ENCODE measurements at regions not wholly inside any gene's neighbourhood (a gene's known extent, or its start where the extent isn't known, plus 50 kb on each side); places are given as distances from the start of the nearest gene placed in this dataset.
A peak's percentile ranks its signal among the peaks of the same experiment; 100 is the strongest.

DNA sequence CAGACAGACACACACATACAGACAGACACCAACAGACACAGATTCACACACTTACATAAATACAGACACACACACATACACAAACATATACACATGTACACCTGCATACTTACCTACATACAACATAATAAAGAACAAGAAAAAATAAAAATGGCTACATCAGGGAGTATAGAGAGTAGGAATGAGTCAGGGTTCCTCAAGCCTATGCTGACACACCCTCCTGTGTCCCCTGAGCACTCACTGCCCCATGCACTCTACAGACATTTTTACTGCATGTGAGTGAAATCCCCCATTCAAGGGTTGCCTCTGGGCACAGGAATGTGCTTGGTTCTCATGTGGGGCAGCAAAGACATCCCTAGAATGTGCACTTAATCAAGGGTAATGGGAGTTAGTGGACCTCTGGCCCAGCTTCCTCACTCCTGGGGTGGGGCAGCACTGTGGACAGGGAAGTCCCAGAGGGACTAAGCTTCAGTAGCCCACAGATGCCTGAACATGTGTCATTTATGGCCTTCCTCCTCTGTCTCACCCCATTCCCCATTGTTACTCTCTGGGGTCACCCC, 185.9 kb upstream of the FOXA2 start:
- no peak for ATAC-seq
- intact Hi-C loops (cut with DNase I): no loop called here
- no peak for DNase-seq (ENCODE audit: missing footprints)

DNA sequence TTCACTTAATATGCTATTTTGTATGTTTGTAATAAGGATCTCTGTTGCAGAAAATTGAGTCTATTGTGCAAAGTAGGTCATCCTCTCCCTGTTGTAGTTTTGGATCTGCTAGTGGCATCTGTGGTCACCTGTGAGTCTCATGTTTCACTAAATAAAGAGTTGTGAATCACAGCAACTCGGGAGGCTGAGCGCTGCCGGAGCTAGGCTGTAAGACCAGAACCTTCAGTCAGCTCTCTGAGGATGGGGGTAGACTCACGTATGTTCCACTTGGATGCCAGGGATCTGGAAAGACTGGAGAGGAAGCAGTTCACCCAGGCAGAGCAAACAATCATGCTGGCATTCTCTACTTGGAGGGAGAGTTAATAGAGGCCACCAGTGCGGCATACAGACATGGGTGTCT, 187.3 kb upstream of the FOXA2 start:
- no peak for ATAC-seq

DNA sequence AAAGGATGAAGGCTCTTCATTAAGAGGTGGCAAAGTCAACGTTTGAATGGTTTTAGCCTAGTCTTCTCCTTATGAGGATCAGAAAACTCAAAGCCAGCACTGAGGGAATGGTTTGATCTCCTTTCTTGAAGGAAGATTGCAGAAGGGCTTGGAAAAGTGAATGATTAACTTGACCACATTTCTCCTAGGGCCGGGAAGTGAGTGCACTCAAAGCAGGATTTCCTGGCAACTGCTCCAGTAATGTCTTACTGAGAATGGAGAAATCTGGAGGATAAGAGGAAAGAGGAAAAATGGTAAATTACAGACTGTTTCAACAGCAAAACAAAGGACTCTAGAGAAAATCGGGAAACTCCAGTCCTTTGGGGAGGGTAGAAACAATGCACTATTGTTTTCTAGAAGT, 189.0 kb upstream of the FOXA2 start:
- no peak for ATAC-seq
- no peak for DNase-seq (ENCODE audit: missing footprints)
- intact Hi-C loops (cut with DNase I): no loop called here

More for the DNA sequence above, 187.3 kb upstream of the FOXA2 start:
- DNase-seq (ENCODE audit: missing footprints): no peak
- intact Hi-C loops (cut with DNase I): no loop called here

DNA sequence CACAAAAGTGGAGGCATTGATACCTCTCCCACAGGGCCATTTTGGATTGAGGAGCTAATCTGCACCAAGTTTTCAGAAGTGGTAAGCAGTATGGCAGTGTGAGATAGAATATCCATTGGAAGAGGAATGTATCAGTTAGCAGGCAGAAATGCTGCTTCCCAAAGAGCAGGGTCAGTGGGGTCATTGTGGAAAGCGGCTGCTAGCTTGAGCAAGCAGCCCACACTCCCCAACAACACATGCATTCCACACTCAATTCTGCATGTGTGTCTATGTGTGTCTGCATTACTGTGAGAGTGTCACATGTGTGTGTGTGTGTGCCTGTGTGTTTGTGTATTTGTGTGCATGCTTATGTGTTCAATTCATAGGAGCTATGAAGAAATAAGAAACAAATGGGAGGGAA, 190.9 kb upstream of the FOXA2 start:
- ATAC-seq (no peak), DNase-seq (ENCODE audit: missing footprints) (no peak)
- intact Hi-C loops (cut with DNase I): no loop called here

DNA sequence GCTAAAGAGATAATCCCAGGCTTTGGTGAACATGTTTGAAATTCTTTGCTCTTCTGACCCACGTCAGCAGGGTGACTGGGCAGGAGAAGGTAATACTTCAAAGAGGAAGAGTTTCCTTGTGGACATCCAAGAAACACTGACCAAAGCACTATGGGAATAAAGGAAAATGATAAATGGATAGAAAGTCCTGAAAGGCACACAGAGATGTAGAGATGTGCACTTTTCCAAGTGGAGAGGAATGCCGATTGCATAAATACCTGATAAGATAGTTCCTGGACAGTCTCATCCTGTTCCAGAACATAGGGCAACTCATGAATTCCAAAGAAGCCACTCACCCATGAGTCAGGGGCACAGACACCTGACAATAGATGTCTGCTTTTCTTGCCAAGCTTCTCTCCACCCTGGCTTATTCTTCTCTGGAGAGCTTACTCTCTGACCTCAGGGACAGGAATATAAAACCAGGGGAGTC, 191.3 kb upstream of the FOXA2 start:
- intact Hi-C loops (cut with DNase I): no loop called here
- DNase-seq (ENCODE audit: missing footprints) (no peak), ATAC-seq (no peak)

DNA sequence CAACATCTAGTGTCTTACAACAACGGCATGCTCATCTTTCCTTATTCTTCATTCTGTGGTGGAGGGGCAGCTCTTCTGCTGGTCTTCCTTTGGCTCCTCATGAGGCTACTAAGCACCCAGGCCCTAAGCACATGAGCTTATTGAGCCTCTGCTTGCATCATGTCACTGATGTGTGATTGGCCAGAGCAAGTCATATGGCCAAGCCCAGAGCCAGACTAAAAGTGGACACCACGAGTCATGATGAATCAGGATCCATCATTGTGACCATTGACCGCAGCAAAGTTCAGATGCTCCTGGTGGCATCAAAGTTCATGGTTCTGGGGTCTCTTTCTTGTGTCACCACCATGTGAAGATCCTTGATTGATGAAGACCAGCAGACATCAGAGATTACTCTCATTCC, 192.0 kb upstream of the FOXA2 start:
- DNase-seq (ENCODE audit: missing footprints) (no peak), ATAC-seq (no peak)
- intact Hi-C loops (cut with DNase I): no loop called here

DNA sequence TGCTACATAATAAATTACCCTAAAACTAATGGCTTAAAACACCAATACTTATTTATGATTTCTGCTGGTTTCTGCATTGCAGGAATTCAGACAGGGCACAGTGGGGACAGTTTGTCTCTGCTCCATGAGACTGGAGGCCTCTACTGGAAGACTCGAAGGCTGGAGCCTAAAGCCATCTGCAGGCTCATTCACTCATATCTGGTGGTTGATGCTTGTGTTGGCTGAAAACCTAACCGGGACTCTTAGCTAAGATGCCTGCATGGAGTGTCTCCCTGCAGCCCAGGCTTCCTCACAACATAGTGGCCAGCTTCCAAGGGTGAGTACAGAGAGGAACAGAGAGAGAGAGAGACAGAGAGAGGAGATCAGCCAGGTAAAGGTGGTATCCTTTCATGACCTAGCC, 195.5 kb upstream of the FOXA2 start:
- ATAC-seq (no peak), DNase-seq (ENCODE audit: missing footprints) (no peak)
- intact Hi-C loops (cut with DNase I): no loop called here

DNA sequence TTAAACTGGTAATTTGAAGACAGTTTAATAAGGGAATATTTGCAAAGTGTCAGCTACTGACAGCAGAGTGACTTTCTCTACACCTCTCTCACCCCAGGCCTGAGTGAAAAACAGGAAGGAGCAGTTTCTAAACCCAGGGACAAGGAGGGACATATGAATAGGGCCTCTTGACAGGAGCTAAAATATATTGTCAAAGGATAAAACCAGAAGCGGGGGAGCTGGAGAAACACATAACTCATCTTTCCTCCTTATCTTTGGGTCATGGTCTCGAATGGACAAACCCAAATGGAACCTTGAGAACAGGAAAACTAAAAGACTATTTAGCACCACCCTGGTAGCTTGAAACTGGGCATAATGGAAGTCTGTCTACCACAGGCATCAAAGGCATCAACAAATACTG, 197.5 kb upstream of the FOXA2 start:
- intact Hi-C loops (cut with DNase I): no loop called here
- ATAC-seq: no peak
- DNase-seq (ENCODE audit: missing footprints): no peak

DNA sequence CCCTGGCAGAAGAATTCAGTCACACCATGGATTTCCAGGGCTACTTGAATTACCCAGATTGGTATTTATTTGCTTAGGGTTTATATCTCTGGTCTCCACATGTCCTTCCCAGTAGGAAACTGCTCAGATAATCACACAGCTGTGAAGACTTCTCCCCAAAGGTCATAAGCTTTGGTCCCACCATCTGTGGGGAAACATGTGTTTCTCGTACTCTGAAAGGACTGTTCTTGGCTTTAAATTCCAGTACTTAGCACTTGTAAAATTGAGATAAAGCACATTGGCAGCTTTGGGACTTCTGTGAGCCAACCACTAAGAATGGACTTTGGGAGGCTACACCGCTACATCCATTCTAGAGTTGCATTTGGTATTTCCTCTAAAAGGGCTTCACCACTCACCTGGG, 205.3 kb upstream of the FOXA2 start:
- ATAC-seq: peak; percentile 92
- intact Hi-C loops (cut with DNase I): no loop called here
- no peak for DNase-seq (ENCODE audit: missing footprints)

DNA sequence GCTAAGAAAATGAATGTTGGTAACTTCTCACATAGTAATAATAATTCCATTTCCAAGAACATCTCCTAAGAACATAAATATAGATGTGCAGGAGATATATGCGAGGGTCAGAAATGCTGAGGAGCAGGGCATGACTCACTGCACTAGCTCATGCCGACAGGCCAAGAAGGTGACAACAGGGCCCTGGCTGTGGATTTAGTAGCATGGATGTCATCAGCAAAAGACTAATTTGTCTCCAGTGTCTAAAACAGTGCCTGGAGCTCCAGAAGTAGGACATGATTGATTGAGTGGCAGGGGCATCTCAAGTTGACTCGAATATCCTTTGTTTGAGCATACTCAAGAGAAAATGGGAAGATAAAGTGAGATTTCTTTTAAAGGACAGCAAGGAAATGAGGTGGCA, 207.0 kb upstream of the FOXA2 start:
- intact Hi-C loops (cut with DNase I): no loop called here

DNA sequence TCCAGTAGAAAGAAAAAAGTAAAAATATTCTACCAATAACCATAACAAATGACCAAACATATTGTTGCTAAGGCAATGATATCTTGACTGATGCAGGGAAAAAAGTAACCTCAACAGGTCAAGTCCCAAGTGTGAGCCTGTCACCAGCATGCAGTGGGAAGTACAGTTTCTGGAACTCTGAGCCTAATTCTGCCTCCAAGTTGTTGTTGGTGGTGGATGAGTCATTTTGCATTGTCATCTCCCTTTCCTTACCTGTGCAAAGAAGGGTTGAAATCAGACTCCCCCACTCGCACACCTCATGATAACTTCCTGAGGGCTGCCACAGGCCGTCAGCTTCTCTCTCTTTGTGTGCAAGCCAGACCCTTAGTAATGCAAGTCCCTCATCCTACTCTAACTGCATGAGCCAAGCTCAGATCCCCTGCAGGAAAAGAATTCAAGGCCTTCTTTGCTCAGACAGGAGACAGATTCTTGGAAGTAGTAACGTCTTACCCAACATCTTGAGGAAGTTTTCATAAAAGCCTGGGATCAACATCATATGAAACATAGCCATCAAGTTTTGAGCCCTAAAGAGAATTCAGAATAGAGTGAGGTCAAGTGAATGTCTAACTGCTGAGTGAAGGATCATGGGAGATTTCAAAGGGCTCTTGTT, 207.6 kb upstream of the FOXA2 start:
- DNase-seq (ENCODE audit: missing footprints) (no peak), ATAC-seq (no peak)
- intact Hi-C loops (cut with DNase I): no loop called here

More for the DNA sequence above, 207.0 kb upstream of the FOXA2 start:
- DNase-seq (ENCODE audit: missing footprints): no peak
- no peak for ATAC-seq

DNA sequence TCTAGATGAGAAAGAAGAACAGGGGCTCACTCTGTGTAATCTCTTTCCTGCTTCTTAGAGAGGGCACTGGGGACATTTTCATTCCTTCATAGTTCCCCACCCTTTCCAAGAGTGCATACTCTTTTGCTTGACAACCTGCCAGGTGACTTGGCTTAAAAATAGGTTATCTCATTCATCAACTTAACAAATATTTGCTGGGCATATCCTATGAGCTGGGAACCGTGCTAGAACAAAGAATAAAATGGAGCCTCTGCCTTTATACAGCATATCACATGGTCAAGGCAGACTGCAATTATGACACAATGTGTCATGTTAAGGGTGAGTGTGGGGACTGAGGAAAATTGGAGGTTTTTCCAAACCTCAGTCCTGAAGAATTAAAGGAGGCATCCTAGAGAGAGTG, 209.8 kb upstream of the FOXA2 start:
- DNase-seq (ENCODE audit: missing footprints) (no peak), ATAC-seq (no peak)
- intact Hi-C loops (cut with DNase I): no loop called here

DNA sequence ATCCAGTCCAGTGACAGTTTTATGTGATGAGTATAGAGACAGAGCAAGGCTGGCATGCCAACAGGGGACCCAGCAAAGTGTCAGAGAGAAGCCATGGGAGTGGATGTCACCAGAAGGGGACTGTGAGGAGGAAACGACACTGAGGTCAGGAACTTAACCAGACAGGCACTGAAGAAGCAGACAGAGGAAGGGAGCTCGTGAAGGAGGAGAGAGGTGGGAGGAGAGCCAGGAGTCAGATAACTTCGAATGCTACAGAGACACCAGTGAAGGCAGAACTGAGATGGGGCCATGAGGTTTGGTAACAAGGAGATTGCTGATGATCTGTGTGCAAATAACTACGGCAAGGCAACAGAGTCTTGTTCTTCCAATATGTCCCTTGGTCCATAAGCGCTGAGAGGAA, 211.1 kb upstream of the FOXA2 start:
- intact Hi-C loops (cut with DNase I): no loop called here
- DNase-seq (ENCODE audit: missing footprints) (no peak), ATAC-seq (no peak)

DNA sequence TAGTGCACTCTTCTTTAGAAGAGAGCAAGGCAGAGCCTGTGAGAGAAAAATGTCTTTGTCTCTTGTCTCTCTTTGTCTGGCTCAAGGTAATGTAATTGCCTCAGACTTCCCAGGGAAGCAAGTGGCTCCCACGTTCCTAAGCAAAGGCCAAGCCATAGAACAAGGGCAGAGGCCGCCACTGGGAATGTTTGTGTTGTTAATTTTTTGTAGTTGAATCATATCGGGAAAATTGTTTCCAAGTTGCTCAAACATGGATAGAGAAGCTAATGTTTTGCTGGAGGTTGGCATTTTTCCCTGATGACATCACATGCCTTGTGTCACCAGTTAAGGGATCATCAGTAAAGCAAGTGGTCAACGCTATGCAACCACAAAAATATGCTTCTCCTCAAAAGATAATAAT, 211.5 kb upstream of the FOXA2 start:
- intact Hi-C loops (cut with DNase I): no loop called here
- ATAC-seq: peak; percentile 78
- no peak for DNase-seq (ENCODE audit: missing footprints)

DNA sequence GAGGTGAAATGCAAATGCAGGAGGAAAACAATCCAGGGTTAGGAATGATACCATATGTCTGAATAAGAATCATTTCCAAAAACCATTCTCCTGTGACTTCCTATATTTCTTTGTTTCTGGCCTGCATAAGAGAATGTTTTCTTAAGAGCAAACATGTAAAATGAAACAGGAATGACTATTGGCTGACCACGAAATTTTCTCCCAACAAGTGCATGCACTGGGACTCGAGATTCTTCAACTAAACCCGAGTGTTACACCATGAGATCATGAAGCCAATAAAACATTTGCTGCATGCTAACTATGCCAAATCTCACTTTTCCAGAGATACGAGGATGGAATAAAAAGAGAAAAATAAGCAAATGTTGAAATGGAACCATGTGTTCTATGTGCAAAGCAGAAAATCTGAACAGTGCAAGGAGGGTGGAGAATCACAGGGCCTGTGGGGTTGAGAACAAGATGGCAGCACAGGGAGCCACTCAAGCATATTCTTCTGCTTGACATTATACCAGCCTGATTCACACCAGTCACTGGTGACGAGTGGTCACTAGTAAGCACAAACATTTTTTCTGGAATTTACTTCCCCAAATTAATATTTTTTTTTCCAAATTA, 212.2 kb upstream of the FOXA2 start:
- DNase-seq (ENCODE audit: missing footprints): no peak
- intact Hi-C loops (cut with DNase I): no loop called here
- peak; percentile 76 for ATAC-seq

DNA sequence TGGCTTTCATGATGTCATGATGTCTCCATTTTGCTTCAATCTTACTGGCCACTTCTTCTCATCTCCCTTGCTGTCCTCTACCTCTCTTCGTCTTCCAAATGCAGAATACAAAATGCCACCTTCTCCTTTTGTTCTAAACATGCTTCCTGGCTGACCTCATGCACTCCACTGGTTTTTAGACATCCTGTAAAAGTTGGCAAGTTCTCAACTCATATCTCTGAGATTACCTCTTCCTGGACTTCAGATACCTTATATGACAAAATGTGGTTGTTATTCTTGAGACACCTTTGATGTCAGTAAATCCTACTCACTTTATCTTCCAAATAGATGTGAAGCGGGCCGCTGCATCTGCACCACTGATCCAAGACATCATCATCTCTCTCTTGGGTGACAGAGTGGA, 212.7 kb upstream of the FOXA2 start:
- intact Hi-C loops (cut with DNase I): no loop called here
- DNase-seq (ENCODE audit: missing footprints): no peak
- no peak for ATAC-seq

DNA sequence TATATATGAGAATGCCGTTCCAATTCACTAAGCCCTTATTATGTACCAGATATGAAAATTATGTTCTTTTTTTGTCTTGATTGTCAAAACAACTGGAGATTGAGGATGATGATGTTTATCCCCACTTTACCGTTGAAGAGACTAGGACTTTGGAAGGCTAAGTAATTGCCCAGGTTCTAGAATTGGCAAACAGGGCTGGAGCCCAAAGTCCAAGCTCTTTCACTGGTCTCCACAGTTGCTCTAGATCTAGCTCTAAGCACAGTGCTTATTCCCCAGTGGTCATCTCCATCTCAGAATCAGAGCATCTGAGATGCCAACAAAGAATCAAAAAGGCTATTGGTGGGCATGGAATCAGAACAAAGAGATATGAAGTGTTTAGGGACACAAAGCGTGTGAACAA, 215.3 kb upstream of the FOXA2 start:
- DNase-seq (ENCODE audit: missing footprints) (no peak), ATAC-seq (no peak)
- intact Hi-C loops (cut with DNase I): no loop called here

DNA sequence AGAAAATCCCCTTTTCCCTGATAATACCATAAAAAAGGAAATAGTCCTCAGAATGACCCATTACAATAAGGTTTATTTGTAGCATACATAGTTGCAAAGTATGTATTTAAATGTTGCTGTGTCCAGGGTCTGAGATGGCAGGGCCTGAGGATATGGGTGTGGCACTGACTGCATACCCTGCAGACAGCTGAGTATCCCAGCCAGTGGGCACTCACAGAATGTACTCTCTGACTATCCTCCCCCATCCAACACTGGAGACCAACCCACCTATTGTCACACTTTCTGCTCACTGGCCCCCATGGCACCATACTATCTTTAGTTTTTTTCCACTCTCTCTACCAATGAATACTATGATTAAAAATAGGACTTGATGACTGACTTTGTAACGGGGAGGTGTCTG, 215.8 kb upstream of the FOXA2 start:
- intact Hi-C loops (cut with DNase I): no loop called here
- no peak for DNase-seq (ENCODE audit: missing footprints)
- ATAC-seq: no peak

DNA sequence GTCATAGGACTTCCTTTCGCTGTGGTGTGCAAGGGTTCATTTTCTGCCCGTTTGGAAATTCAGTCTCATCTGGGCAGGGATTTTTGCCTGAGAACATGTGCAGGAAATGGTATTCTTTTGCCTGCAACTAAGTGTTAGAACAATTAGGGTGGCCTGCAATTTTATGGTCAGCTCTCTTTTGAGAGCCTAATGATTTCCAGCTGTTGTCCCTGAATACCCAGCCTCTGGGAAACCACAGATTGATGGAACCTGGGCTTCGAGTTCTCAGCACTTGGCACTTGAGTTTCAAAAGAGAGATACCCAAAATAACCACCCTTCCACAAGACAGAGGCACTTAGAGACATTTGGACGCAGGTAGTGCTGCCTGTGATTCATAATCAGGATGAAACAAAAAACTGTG, 217.2 kb upstream of the FOXA2 start:
- intact Hi-C loops (cut with DNase I): no loop called here
- DNase-seq (ENCODE audit: missing footprints) (no peak), ATAC-seq (no peak)

DNA sequence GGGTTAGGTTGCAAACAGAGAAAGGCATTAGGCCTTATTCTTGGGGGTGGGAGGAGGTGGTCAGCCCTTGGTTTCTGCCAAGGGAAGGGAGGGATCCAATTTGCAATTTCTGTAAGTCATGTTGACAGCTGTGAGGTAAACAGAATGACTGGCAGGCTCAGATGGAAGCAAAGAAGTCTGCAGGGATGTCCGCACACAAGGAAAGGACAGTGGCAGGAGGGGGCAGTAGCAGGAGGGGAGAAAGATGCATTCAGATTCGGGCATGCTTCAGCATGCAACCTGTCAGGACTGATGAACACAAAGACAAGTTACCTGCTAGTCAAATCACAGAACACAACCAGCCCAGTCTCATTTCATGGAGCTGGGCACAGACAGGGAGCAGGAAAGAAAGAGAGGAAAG, 217.9 kb upstream of the FOXA2 start:
- no peak for ATAC-seq

DNA sequence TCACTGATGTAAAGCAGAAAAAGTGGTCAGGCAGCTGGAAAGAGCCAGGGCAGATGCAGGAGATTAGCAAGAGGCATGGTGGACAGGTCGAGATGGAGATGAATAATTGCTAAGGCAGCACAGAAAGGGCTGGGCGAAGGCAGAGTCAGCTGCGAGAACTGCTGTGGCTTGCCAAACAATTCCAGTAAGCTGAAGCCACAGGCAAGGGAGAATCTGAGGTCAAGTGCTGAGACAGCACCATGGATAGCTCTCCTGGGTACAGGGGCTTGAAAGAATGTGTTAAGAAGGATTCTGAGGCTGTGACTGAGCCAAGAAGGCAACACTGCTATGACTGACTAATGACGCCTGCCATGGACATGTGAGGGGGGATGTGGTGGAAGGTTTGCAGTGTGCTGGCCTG, 220.8 kb upstream of the FOXA2 start:
- DNase-seq (ENCODE audit: missing footprints): no peak
- intact Hi-C loops (cut with DNase I): no loop called here
- ATAC-seq: peak; percentile 85

More for the DNA sequence above, 217.9 kb upstream of the FOXA2 start:
- intact Hi-C loops (cut with DNase I): no loop called here
- no peak for DNase-seq (ENCODE audit: missing footprints)

Measured in Right ventricle myocardium inferior (tissue), 1 donor.